HEK293 (cell line): ENCODE measurements at regions not wholly inside any gene's neighbourhood (a gene's known extent, or its start where the extent isn't known, plus 50 kb on each side); places are given as distances from the start of the nearest gene placed in this dataset.
"Not testable (repeated sequence)": the region's sequence is repeated elsewhere in the genome, so short reads cannot be mapped to it uniquely, and the experiment has no call there.

Experiments
- CTCF ChIA-PET: fragments of 350-600 bp; formaldehyde crosslinking; extraction: SDS; loops from one replicate; lab custom pipeline; 2021; ENCODE audit warnings: antibody characterized with exemption; lab: Yijun Ruan, JAX
- POLR2A ChIA-PET: fragments of 300-600 bp; formaldehyde crosslinking; extraction: SDS; loops from one replicate; lab custom pipeline; 2020; ENCODE audit warnings: antibody characterized with exemption, inconsistent platforms; lab: Yijun Ruan, JAX
- H3K27ac ChIP-seq: fragments of 200-500 bp; sonication (Bioruptor generic); 2 replicates; pipeline ENCODE4 v1.5.1; 2014; ENCODE audit warnings: low read depth, low read length, control low read depth, inconsistent platforms; ENCODE audit errors: extremely low read depth
- H3K36me3 ChIP-seq, 2 experiments: fragments of 200-500 bp in 1 of 2; sonication (Bioruptor generic) in 1 of 2; 1 replicate in 1 of 2; 2 replicates in 1 of 2; pipeline ENCODE4 v1.5.1; 2014 to 2017; ENCODE audit warnings: inconsistent platforms in 2 of 2, low read length in 2 of 2; ENCODE audit not compliant: control insufficient read depth in 2 of 2, insufficient read depth in 1 of 2
- H3K4me1 ChIP-seq: fragments of 200-500 bp; sonication (Bioruptor generic); 2 replicates; pipeline ENCODE4 v1.5.1; 2014; ENCODE audit warnings: mild to moderate bottlenecking, low read length, inconsistent platforms; ENCODE audit not compliant: control insufficient read depth, insufficient read depth
- H3K4me3 ChIP-seq: 2 replicates; pipeline ENCODE4 v1.5.1; 2011; ENCODE audit warnings: low read depth, mild to moderate bottlenecking, control low read depth, low read length, moderate library complexity
- H3K9me3 ChIP-seq: fragments of 200-500 bp; sonication (Bioruptor generic); 2 replicates; pipeline ENCODE4 v1.5.1; 2014; ENCODE audit warnings: low read depth, low read length, inconsistent platforms; ENCODE audit not compliant: control insufficient read depth, insufficient read depth
- HOXA7 ChIP-seq: sonication (generic); formaldehyde crosslinking; IDR thresholded peaks from 2 replicates; pipeline ENCODE4 v1.8.1; 2022; ENCODE audit warnings: missing genetic modification reagents, borderline replicate concordance
- MEIS1 ChIP-seq: sonication (generic); formaldehyde crosslinking; IDR thresholded peaks from 2 replicates; pipeline ENCODE4 v1.8.1; 2022; ENCODE audit warnings: missing genetic modification reagents, mild to moderate bottlenecking, borderline replicate concordance
- ZFP37 ChIP-seq: fragments of 450-650 bp; formaldehyde crosslinking; IDR thresholded peaks from 2 replicates; pipeline ENCODE4 v1.5.1; 2016; ENCODE audit warnings: missing biosample characterization, missing genetic modification characterization
- ZFP41 ChIP-seq: fragments of 450-650 bp; formaldehyde crosslinking; IDR thresholded peaks from 2 replicates; pipeline ENCODE4 v1.5.1; 2016; ENCODE audit warnings: missing biosample characterization, missing genetic modification characterization, borderline replicate concordance
- ZNF112 ChIP-seq: fragments of 450-650 bp; formaldehyde crosslinking; IDR thresholded peaks from 2 replicates; pipeline ENCODE4 v1.5.0; 2017; ENCODE audit warnings: missing biosample characterization, missing genetic modification characterization
- ZNF140 ChIP-seq: fragments of 450-650 bp; formaldehyde crosslinking; IDR thresholded peaks from 2 replicates; pipeline ENCODE4 v1.5.1; 2016; ENCODE audit warnings: missing biosample characterization, missing genetic modification characterization
- ZNF157 ChIP-seq: fragments of 450-650 bp; formaldehyde crosslinking; IDR thresholded peaks from 2 replicates; pipeline ENCODE4 v1.5.1; 2016; ENCODE audit warnings: missing biosample characterization, missing genetic modification characterization
- ZNF184 ChIP-seq: fragments of 450-650 bp; IDR thresholded peaks from 2 replicates; pipeline ENCODE4 v1.5.1; 2018; ENCODE audit warnings: missing biosample characterization, mild to moderate bottlenecking, missing genetic modification characterization
- ZNF202 ChIP-seq: fragments of 450-650 bp; formaldehyde crosslinking; IDR thresholded peaks from 2 replicates; pipeline ENCODE4 v1.5.1; 2016; ENCODE audit warnings: missing biosample characterization, missing genetic modification characterization, borderline replicate concordance
- ZNF248 ChIP-seq: fragments of 450-650 bp; formaldehyde crosslinking; IDR thresholded peaks from 2 replicates; pipeline ENCODE4 v1.5.1; 2017; ENCODE audit warnings: missing biosample characterization, missing genetic modification characterization
- ZNF354C ChIP-seq: fragments of 450-650 bp; formaldehyde crosslinking; IDR thresholded peaks from 2 replicates; pipeline ENCODE4 v1.5.1; 2016; ENCODE audit warnings: missing biosample characterization, missing genetic modification characterization, low read depth, borderline replicate concordance
- ZNF433 ChIP-seq: fragments of 450-650 bp; formaldehyde crosslinking; IDR thresholded peaks from 2 replicates; pipeline ENCODE4 v1.5.1; 2016; ENCODE audit warnings: missing biosample characterization, missing genetic modification characterization, low read depth
- ZNF555 ChIP-seq: fragments of 450-650 bp; formaldehyde crosslinking; conservative IDR thresholded peaks from 2 replicates; pipeline ENCODE4 v1.5.1; 2017; ENCODE audit warnings: missing biosample characterization, mild to moderate bottlenecking, missing genetic modification characterization, inconsistent platforms
- ZNF561 ChIP-seq: fragments of 450-650 bp; IDR thresholded peaks from 2 replicates; pipeline ENCODE4 v1.5.1; 2018; ENCODE audit warnings: missing biosample characterization, missing genetic modification characterization, borderline replicate concordance
- ZNF600 ChIP-seq: fragments of 450-650 bp; formaldehyde crosslinking; IDR thresholded peaks from 2 replicates; pipeline ENCODE4 v1.5.1; 2016; ENCODE audit warnings: missing biosample characterization, missing genetic modification characterization
- ZNF629 ChIP-seq: fragments of 450-650 bp; formaldehyde crosslinking; IDR thresholded peaks from 2 replicates; pipeline ENCODE4 v1.5.1; 2017; ENCODE audit warnings: missing biosample characterization, missing genetic modification characterization
- ZNF658 ChIP-seq: fragments of 450-650 bp; formaldehyde crosslinking; IDR thresholded peaks from 2 replicates; pipeline ENCODE4; 2016; ENCODE audit warnings: missing biosample characterization, missing genetic modification characterization
- ZNF677 ChIP-seq: fragments of 450-650 bp; IDR thresholded peaks from 2 replicates; pipeline ENCODE4 v1.5.0; 2018; ENCODE audit warnings: missing biosample characterization, mild to moderate bottlenecking, missing genetic modification characterization, moderate library complexity
- ZNF843 ChIP-seq: fragments of 450-650 bp; formaldehyde crosslinking; IDR thresholded peaks from 2 replicates; pipeline ENCODE4 v1.5.1; 2016; ENCODE audit warnings: missing biosample characterization, missing genetic modification characterization
- TF ChIP-seq, protein P1 (sequence below): fragments of 450-650 bp; IDR thresholded peaks from 2 replicates; pipeline ENCODE4 v1.5.1; 2018; ENCODE audit warnings: missing biosample characterization, mild to moderate bottlenecking, missing genetic modification characterization
- TF ChIP-seq, protein P2 (sequence below): fragments of 450-650 bp; formaldehyde crosslinking; IDR thresholded peaks from 2 replicates; pipeline ENCODE4 v1.5.1; 2016; ENCODE audit warnings: missing biosample characterization, missing genetic modification characterization
- TF ChIP-seq, protein P3 (sequence below): fragments of 450-650 bp; IDR thresholded peaks from 2 replicates; pipeline ENCODE4 v1.5.1; 2018; ENCODE audit warnings: missing biosample characterization, missing genetic modification characterization
- TF ChIP-seq, protein P4 (sequence below): fragments of 450-650 bp; formaldehyde crosslinking; IDR thresholded peaks from 2 replicates; pipeline ENCODE4 v1.5.1; 2016; ENCODE audit warnings: missing biosample characterization, missing genetic modification characterization

DNA sequence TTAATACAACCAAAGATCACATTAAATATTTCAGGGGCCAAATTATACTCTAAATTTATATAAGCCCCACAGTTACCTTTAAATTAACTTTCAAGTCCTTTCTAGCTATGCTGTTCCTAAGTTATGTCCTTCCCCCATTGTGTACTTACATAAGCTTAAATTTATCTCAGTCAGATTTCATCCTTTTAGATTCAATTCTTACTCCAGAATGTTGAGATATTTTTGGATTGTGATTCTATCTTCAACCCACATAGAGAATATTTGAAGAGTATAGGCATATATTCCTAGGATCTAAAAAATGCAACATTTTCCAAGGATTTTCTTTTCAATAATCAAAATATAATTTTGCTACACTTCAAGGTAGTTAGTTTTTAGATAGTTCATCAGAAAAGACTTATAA lies 242.8 kb downstream of the KCNE4 start (continued):
- TF ChIP-seq, protein P1, sequence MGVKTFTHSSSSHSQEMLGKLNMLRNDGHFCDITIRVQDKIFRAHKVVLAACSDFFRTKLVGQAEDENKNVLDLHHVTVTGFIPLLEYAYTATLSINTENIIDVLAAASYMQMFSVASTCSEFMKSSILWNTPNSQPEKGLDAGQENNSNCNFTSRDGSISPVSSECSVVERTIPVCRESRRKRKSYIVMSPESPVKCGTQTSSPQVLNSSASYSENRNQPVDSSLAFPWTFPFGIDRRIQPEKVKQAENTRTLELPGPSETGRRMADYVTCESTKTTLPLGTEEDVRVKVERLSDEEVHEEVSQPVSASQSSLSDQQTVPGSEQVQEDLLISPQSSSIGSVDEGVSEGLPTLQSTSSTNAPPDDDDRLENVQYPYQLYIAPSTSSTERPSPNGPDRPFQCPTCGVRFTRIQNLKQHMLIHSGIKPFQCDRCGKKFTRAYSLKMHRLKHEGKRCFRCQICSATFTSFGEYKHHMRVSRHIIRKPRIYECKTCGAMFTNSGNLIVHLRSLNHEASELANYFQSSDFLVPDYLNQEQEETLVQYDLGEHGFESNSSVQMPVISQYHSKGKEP (tag by site-specific recombination): no peak
- no peak for TF ChIP-seq ZNF629 (tag by site-specific recombination)
- TF ChIP-seq ZNF600 (tag by site-specific recombination): no peak
- TF ChIP-seq HOXA7 (CRISPR knock-in tag): no peak

DNA sequence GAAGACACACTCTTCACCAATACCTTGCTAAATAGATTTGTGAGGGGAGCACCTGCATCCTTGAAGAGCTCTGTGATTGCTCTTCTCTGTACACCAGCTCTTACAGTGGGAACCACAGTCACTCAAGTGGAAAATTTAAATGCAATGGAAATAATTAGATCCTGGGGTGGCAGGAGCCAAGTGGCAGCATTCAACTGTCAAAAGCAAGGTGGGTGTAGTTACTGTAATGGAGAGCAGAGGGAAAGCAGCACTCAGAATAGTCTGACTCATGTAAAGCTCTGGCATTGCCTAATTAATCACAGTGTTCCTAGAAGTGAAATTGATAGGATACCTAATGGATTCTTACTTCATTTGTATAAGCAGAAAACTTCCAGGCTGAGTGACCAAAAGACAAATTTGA lies 245.8 kb downstream of the KCNE4 start:
- no peaks in the 10 kb centered on the region for H3K4me1 ChIP-seq
- TF ChIP-seq ZNF555 (tag by site-specific recombination) (no peak), ZNF658 (tag by site-specific recombination) (no peak), ZNF433 (tag by site-specific recombination) (no peak), ZFP37 (tag by site-specific recombination) (no peak), ZNF843 (tag by site-specific recombination) (no peak), ZNF157 (no peak), ZFP41 (tag by site-specific recombination) (no peak)
- TF ChIP-seq, protein P2, sequence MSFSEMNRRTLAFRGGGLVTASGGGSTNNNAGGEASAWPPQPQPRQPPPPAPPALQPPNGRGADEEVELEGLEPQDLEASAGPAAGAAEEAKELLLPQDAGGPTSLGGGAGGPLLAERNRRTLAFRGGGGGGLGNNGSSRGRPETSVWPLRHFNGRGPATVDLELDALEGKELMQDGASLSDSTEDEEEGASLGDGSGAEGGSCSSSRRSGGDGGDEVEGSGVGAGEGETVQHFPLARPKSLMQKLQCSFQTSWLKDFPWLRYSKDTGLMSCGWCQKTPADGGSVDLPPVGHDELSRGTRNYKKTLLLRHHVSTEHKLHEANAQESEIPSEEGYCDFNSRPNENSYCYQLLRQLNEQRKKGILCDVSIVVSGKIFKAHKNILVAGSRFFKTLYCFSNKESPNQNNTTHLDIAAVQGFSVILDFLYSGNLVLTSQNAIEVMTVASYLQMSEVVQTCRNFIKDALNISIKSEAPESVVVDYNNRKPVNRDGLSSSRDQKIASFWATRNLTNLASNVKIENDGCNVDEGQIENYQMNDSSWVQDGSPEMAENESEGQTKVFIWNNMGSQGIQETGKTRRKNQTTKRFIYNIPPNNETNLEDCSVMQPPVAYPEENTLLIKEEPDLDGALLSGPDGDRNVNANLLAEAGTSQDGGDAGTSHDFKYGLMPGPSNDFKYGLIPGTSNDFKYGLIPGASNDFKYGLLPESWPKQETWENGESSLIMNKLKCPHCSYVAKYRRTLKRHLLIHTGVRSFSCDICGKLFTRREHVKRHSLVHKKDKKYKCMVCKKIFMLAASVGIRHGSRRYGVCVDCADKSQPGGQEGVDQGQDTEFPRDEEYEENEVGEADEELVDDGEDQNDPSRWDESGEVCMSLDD: no peak
- TF ChIP-seq, protein P3, sequence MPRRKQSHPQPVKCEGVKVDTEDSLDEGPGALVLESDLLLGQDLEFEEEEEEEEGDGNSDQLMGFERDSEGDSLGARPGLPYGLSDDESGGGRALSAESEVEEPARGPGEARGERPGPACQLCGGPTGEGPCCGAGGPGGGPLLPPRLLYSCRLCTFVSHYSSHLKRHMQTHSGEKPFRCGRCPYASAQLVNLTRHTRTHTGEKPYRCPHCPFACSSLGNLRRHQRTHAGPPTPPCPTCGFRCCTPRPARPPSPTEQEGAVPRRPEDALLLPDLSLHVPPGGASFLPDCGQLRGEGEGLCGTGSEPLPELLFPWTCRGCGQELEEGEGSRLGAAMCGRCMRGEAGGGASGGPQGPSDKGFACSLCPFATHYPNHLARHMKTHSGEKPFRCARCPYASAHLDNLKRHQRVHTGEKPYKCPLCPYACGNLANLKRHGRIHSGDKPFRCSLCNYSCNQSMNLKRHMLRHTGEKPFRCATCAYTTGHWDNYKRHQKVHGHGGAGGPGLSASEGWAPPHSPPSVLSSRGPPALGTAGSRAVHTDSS: no peak
- TF ChIP-seq, all 188 proteins: peak for 0
- Histone ChIP-seq H3K4me3 (no peak overlapping the region), H3K36me3 (no peaks in the 10 kb centered on the region), H3K27ac (no peak overlapping the region), H3K9me3 (no peaks in the 10 kb centered on the region)
- ChIA-PET POLR2A (no interaction called here), CTCF (no interaction called here)

DNA sequence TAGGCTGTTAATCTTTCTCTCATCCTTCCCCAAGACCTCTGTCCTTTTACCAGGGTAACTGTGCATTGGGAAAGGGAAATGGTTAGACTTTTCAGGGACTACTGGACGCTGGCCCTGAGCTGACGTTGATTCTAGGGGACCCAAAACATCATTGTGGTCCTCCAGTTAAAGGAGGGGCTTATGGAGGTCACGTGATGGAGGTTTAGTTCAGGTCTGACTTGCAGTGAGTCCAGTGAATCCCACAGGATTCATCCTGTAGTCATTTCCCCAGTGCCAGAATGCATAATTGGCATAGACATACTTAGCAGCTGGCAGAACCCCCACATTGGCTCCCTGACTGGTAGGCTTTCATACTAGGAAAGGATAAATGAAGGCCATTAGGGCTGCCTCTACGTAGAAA lies 246.3 kb downstream of the KCNE4 start:
- H3K9me3 ChIP-seq, H3K4me1 ChIP-seq, CTCF ChIA-PET, H3K36me3 ChIP-seq, POLR2A ChIA-PET, H3K4me3 ChIP-seq, H3K27ac ChIP-seq: not testable (repeated sequence)

DNA sequence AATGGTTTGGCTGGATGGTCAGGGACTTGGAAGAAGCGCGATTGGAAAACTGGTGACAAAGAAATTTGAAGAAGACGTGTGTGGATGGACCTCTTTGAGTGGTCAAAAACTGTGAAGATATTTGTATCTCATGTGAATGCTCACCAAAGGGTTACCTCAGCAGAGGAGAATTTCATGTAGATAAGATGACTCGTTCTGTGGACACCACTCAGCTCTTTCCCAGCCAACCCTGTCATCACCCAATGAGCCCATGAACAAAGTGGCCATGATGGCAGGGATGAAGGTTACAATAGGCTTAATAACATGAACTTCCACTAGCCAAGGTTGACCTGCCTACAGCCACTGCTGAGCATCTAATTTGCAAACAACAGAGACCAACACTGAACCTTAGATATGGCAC lies 248.3 kb downstream of the KCNE4 start:
- Histone ChIP-seq H3K27ac (no peak overlapping the region), H3K36me3 (no peaks in the 10 kb centered on the region), H3K9me3 (no peaks in the 10 kb centered on the region), H3K4me1 (no peaks in the 10 kb centered on the region), H3K4me3 (no peak overlapping the region)
- POLR2A ChIA-PET: no interaction called here
- no peak for TF ChIP-seq MEIS1 (CRISPR knock-in tag)
- no peak for TF ChIP-seq ZNF184 (tag by site-specific recombination)
- TF ChIP-seq ZNF140: no peak
- no peak for TF ChIP-seq ZNF354C (tag by site-specific recombination)
- no peak for TF ChIP-seq ZNF157
- TF ChIP-seq, protein P4, sequence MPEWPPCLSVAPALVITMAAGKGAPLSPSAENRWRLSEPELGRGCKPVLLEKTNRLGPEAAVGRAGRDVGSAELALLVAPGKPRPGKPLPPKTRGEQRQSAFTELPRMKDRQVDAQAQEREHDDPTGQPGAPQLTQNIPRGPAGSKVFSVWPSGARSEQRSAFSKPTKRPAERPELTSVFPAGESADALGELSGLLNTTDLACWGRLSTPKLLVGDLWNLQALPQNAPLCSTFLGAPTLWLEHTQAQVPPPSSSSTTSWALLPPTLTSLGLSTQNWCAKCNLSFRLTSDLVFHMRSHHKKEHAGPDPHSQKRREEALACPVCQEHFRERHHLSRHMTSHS: no peak
- TF ChIP-seq ZNF202: no peak
- no peak for TF ChIP-seq ZNF677 (tag by site-specific recombination)
- no peak for TF ChIP-seq ZNF248 (tag by site-specific recombination)
- no peak for TF ChIP-seq ZNF561
- no peak for TF ChIP-seq ZNF112 (tag by site-specific recombination)
- CTCF ChIA-PET: interaction anchor here (0.6 kb wide), 1 partner anchor 156 kb away, joined by 3 read pairs; no protein-coding TSS in a partner anchor
